ENCODE measurements at regions not wholly inside any gene's neighbourhood (a gene's known extent, or its start where the extent isn't known, plus 50 kb on each side); places are given as distances from the start of the nearest gene placed in this dataset.
"Not testable (repeated sequence)": the region's sequence is repeated elsewhere in the genome, so short reads cannot be mapped to it uniquely, and the experiment has no call there.

- H3K27ac ChIP-seq; H3K4me3 ChIP-seq; in situ Hi-C loops (cut with MboI; ENCODE audit: low pct_unique_long_range_greater_than_20kb in 2 of 9, low sequenced_read_pairs in 9 of 9, unreplicated experiment in 9 of 9); H3K4me1 ChIP-seq (replicated peaks in 1 of 2): not testable (repeated sequence)
- peak in 1 of 8 experiments; percentile 17 for ATAC-seq (replicated peaks in 6 of 8)
- WGBS, 10 experiments = 77% methylated on average over 3 of the region's 8 CpGs; no CpG with 5 or more reads in 9 of the 10 experiments
These were observed 70.9 kb downstream of the NPIPA5 start for GRCh38 chr16:15307184-15307583.

- WGBS, 10 experiments = no CpG with 5 or more reads among the region's 2 CpGs
- H3K27ac ChIP-seq; H3K4me3 ChIP-seq; H3K4me1 ChIP-seq (replicated peaks in 1 of 2); in situ Hi-C loops (cut with MboI; ENCODE audit: low pct_unique_long_range_greater_than_20kb in 2 of 9, low sequenced_read_pairs in 9 of 9, unreplicated experiment in 9 of 9): not testable (repeated sequence)
- peak in 3 of 8 experiments; percentile 88 to 93 (median 92) for ATAC-seq (replicated peaks in 6 of 8)
These were observed 72.2 kb downstream of the NPIPA5 start for GRCh38 chr16:15305889-15306288.

- WGBS, 10 experiments = no CpG with 5 or more reads among the region's 10 CpGs
- peak in 1 of 8 experiments; percentile 28 for ATAC-seq (replicated peaks in 6 of 8)
- in situ Hi-C loops (cut with MboI; ENCODE audit: low pct_unique_long_range_greater_than_20kb in 2 of 9, low sequenced_read_pairs in 9 of 9, unreplicated experiment in 9 of 9); H3K4me3 ChIP-seq; H3K27ac ChIP-seq; H3K4me1 ChIP-seq (replicated peaks in 1 of 2): not testable (repeated sequence)
These were observed 74.3 kb downstream of the NPIPA5 start for GRCh38 chr16:15303667-15304324.

GRCh38 chr16:15297104-15297503 is 81.0 kb downstream of the NPIPA5 start:
- no CpG with 5 or more reads among the region's 4 CpGs for WGBS, 10 experiments
- not testable (repeated sequence) for ATAC-seq (replicated peaks in 6 of 8); H3K27ac ChIP-seq

GRCh38 chr16:15274796-15275195 is 103.3 kb downstream of the NPIPA5 start:
- H3K4me1 ChIP-seq (replicated peaks in 1 of 2); in situ Hi-C loops (cut with MboI; ENCODE audit: low pct_unique_long_range_greater_than_20kb in 2 of 9, low sequenced_read_pairs in 9 of 9, unreplicated experiment in 9 of 9); H3K27ac ChIP-seq; H3K4me3 ChIP-seq: not testable (repeated sequence)
- 20 to 100% (median 77%) methylated on average over 1 to 3 of the region's 8 CpGs; no CpG with 5 or more reads in 7 of the 10 experiments for WGBS, 10 experiments
- ATAC-seq (replicated peaks in 6 of 8) = peak in 4 of 8 experiments; percentile 16 to 39 (median 30)

More at GRCh38 chr16:15297104-15297503, 81.0 kb downstream of the NPIPA5 start:
- in situ Hi-C loops (cut with MboI; ENCODE audit: low pct_unique_long_range_greater_than_20kb in 2 of 9, low sequenced_read_pairs in 9 of 9, unreplicated experiment in 9 of 9); H3K4me1 ChIP-seq (replicated peaks in 1 of 2); H3K4me3 ChIP-seq: not testable (repeated sequence)

- H3K27ac ChIP-seq; H3K4me3 ChIP-seq; ATAC-seq (replicated peaks in 6 of 8); H3K4me1 ChIP-seq (replicated peaks in 1 of 2); in situ Hi-C loops (cut with MboI; ENCODE audit: low pct_unique_long_range_greater_than_20kb in 2 of 9, low sequenced_read_pairs in 9 of 9, unreplicated experiment in 9 of 9): not testable (repeated sequence)
- no CpG with 5 or more reads among the region's 1 CpG for WGBS, 10 experiments
These were observed 104.1 kb downstream of the NPIPA5 start for GRCh38 chr16:15273964-15274363.

- in situ Hi-C loops (cut with MboI; ENCODE audit: low pct_unique_long_range_greater_than_20kb in 2 of 9, low sequenced_read_pairs in 9 of 9, unreplicated experiment in 9 of 9); H3K4me1 ChIP-seq (replicated peaks in 1 of 2); ATAC-seq (replicated peaks in 6 of 8); H3K4me3 ChIP-seq; H3K27ac ChIP-seq: not testable (repeated sequence)
- no CpG with 5 or more reads among the region's 6 CpGs for WGBS, 10 experiments
These were observed 111.2 kb downstream of the NPIPA5 start for GRCh38 chr16:15266941-15267340.

GRCh38 chr16:15262212-15262611 is 115.9 kb downstream of the NPIPA5 start:
- H3K4me1 ChIP-seq (replicated peaks in 1 of 2); H3K27ac ChIP-seq; in situ Hi-C loops (cut with MboI; ENCODE audit: low pct_unique_long_range_greater_than_20kb in 2 of 9, low sequenced_read_pairs in 9 of 9, unreplicated experiment in 9 of 9); H3K4me3 ChIP-seq: not testable (repeated sequence)
- peak in 6 of 8 experiments; percentile 35 to 87 (median 57) for ATAC-seq (replicated peaks in 6 of 8)
- WGBS, 10 experiments = 20 to 40% methylated on average over 2 of the region's 11 CpGs; no CpG with 5 or more reads in 8 of the 10 experiments

GRCh38 chr16:15247971-15248370 is 130.1 kb downstream of the NPIPA5 start:
- H3K27ac ChIP-seq; H3K4me3 ChIP-seq; in situ Hi-C loops (cut with MboI; ENCODE audit: low pct_unique_long_range_greater_than_20kb in 2 of 9, low sequenced_read_pairs in 9 of 9, unreplicated experiment in 9 of 9); H3K4me1 ChIP-seq (replicated peaks in 1 of 2): not testable (repeated sequence)
- peak in 5 of 8 experiments; percentile 38 to 82 (median 57) for ATAC-seq (replicated peaks in 6 of 8)
- WGBS, 10 experiments = no CpG with 5 or more reads among the region's 2 CpGs

GRCh38 chr16:15236674-15237323 is 141.3 kb downstream of the NPIPA5 start:
- H3K4me3 ChIP-seq; H3K27ac ChIP-seq; in situ Hi-C loops (cut with MboI; ENCODE audit: low pct_unique_long_range_greater_than_20kb in 2 of 9, low sequenced_read_pairs in 9 of 9, unreplicated experiment in 9 of 9); H3K4me1 ChIP-seq (replicated peaks in 1 of 2): not testable (repeated sequence)
- peak in 2 of 8 experiments; percentile 27 to 29 for ATAC-seq (replicated peaks in 6 of 8)
- no CpG with 5 or more reads among the region's 3 CpGs for WGBS, 10 experiments

GRCh38 chr16:15235140-15235539 is 141.1 kb upstream of the RRN3 start:
- H3K4me3 ChIP-seq; H3K27ac ChIP-seq; H3K4me1 ChIP-seq (replicated peaks in 1 of 2); in situ Hi-C loops (cut with MboI; ENCODE audit: low pct_unique_long_range_greater_than_20kb in 2 of 9, low sequenced_read_pairs in 9 of 9, unreplicated experiment in 9 of 9): not testable (repeated sequence)
- peak in 3 of 8 experiments; percentile 19 to 38 (median 20) for ATAC-seq (replicated peaks in 6 of 8)
- 0% methylated on average over 1 of the region's 5 CpGs; no CpG with 5 or more reads in 9 of the 10 experiments for WGBS, 10 experiments

- H3K27ac ChIP-seq; in situ Hi-C loops (cut with MboI; ENCODE audit: low pct_unique_long_range_greater_than_20kb in 2 of 9, low sequenced_read_pairs in 9 of 9, unreplicated experiment in 9 of 9); H3K4me1 ChIP-seq (replicated peaks in 1 of 2); H3K4me3 ChIP-seq: not testable (repeated sequence)
- peak in 3 of 8 experiments; percentile 71 to 92 (median 80) for ATAC-seq (replicated peaks in 6 of 8)
- no CpG with 5 or more reads among the region's 9 CpGs for WGBS, 10 experiments
These were observed 140.6 kb upstream of the RRN3 start for GRCh38 chr16:15234702-15235101.

- H3K4me1 ChIP-seq (replicated peaks in 1 of 2); H3K4me3 ChIP-seq; in situ Hi-C loops (cut with MboI; ENCODE audit: low pct_unique_long_range_greater_than_20kb in 2 of 9, low sequenced_read_pairs in 9 of 9, unreplicated experiment in 9 of 9); H3K27ac ChIP-seq; ATAC-seq (replicated peaks in 6 of 8): not testable (repeated sequence)
- WGBS, 10 experiments = no CpG with 5 or more reads among the region's 5 CpGs
These were observed 136.4 kb upstream of the RRN3 start for GRCh38 chr16:15230432-15230831.

GRCh38 chr16:15229661-15230060 is 135.6 kb upstream of the RRN3 start:
- H3K4me3 ChIP-seq; in situ Hi-C loops (cut with MboI; ENCODE audit: low pct_unique_long_range_greater_than_20kb in 2 of 9, low sequenced_read_pairs in 9 of 9, unreplicated experiment in 9 of 9); ATAC-seq (replicated peaks in 6 of 8); H3K27ac ChIP-seq; H3K4me1 ChIP-seq (replicated peaks in 1 of 2): not testable (repeated sequence)
- WGBS, 10 experiments = 0 to 100% (median 50%) methylated on average over 1 of the region's 2 CpGs; no CpG with 5 or more reads in 6 of the 10 experiments
